GM18519 (cell line): ENCODE measurements at regions not wholly inside any gene's neighbourhood (a gene's known extent, or its start where the extent isn't known, plus 50 kb on each side); places are given as distances from the start of the nearest gene placed in this dataset.
A peak's percentile ranks its signal among the peaks of the same experiment; 100 is the strongest.
"Not testable (repeated sequence)": the region's sequence is repeated elsewhere in the genome, so short reads cannot be mapped to it uniquely, and the experiment has no call there.

Source experiments
- ATAC-seq: cut with Tn5 transposase; IDR thresholded peaks from one replicate; pipeline ENCODE4 v1.9.1; 2021; ENCODE audit warnings: mild to moderate bottlenecking, moderate library complexity; ENCODE audit not compliant: unreplicated experiment, low FRiP score

- ATAC-seq = no peak
Measured at GRCh38 chr2:62337403-62337802, 141.5 kb downstream of the B3GNT2 start.

GRCh38 chr2:62335612-62336011 lies 139.7 kb downstream of the B3GNT2 start:
- no peak for ATAC-seq

- ATAC-seq = no peak
Measured at GRCh38 chr2:62334440-62335058, 138.6 kb downstream of the B3GNT2 start.

- no peak for ATAC-seq
Measured at GRCh38 chr2:62334009-62334408, 138.1 kb downstream of the B3GNT2 start.

- no peak for ATAC-seq
Measured at GRCh38 chr2:62330959-62331358, 135.0 kb downstream of the B3GNT2 start.

GRCh38 chr2:62329797-62330196 lies 133.9 kb downstream of the B3GNT2 start:
- no peak for ATAC-seq

GRCh38 chr2:62326735-62327134 lies 130.8 kb downstream of the B3GNT2 start:
- ATAC-seq = no peak

GRCh38 chr2:62325398-62325797 lies 129.5 kb downstream of the B3GNT2 start:
- no peak for ATAC-seq

GRCh38 chr2:62321380-62322289 lies 125.7 kb downstream of the B3GNT2 start:
- ATAC-seq = no peak

- ATAC-seq = no peak
Measured at GRCh38 chr2:62320657-62321357, 124.9 kb downstream of the B3GNT2 start.

GRCh38 chr2:62320137-62320536 lies 124.2 kb downstream of the B3GNT2 start:
- ATAC-seq = not testable (repeated sequence)

- ATAC-seq = no peak
Measured at GRCh38 chr2:62319070-62319469, 123.2 kb downstream of the B3GNT2 start.

- ATAC-seq = no peak
Measured at GRCh38 chr2:62315476-62315875, 119.6 kb downstream of the B3GNT2 start.

- no peak for ATAC-seq
Measured at GRCh38 chr2:62314291-62314690, 118.4 kb downstream of the B3GNT2 start.

- peak; percentile 33 for ATAC-seq
Measured at GRCh38 chr2:62313449-62314227, 117.7 kb downstream of the B3GNT2 start.

GRCh38 chr2:62309465-62310091 lies 113.7 kb downstream of the B3GNT2 start:
- ATAC-seq = peak; percentile 72

- ATAC-seq = no peak
Measured at GRCh38 chr2:62309081-62309464, 113.2 kb downstream of the B3GNT2 start.

- no peak for ATAC-seq
Measured at GRCh38 chr2:62307469-62308389, 111.8 kb downstream of the B3GNT2 start.
